GM23338 (cell line): ENCODE measurements at regions not wholly inside any gene's neighbourhood (a gene's known extent, or its start where the extent isn't known, plus 50 kb on each side); places are given as distances from the start of the nearest gene placed in this dataset.

Source experiments
- CREB1 ChIP-seq: fragments of 250-450 bp; sonication (Bioruptor Pico); IDR thresholded peaks from 2 replicates; pipeline ENCODE4 v1.5.0; 2020; ENCODE audit warnings: low read depth, mild to moderate bottlenecking, moderate library complexity
- CTCF ChIP-seq, 2 experiments: fragments of 200-600 bp in 1 of 2; sonication (generic) in 1 of 2; conservative IDR thresholded peaks; 2 replicates each; pipeline versions ENCODE4 v1.5.1 to v1.6.1; 2016 to 2017; ENCODE audit warnings: antibody characterized with exemption in 2 of 2, low read depth in 2 of 2, mild to moderate bottlenecking in 2 of 2, moderate library complexity in 1 of 2
- EZH2 ChIP-seq: fragments of 200-600 bp; sonication (generic); IDR thresholded peaks from one replicate; pipeline ENCODE4 v1.8.0; 2017; ENCODE audit warnings: antibody characterized with exemption, mild to moderate bottlenecking, low read depth; ENCODE audit not compliant: unreplicated experiment
- EZH2phosphoT487 ChIP-seq: fragments of 200-600 bp; sonication (generic); IDR thresholded peaks from one replicate; pipeline ENCODE4 v1.8.1; 2018; ENCODE audit warnings: antibody characterized with exemption; ENCODE audit not compliant: unreplicated experiment
- JUNB ChIP-seq: IDR thresholded peaks from one replicate; pipeline ENCODE4 v1.6.1; 2016; ENCODE audit warnings: antibody characterized with exemption; ENCODE audit not compliant: unreplicated experiment
- NANOG ChIP-seq: IDR thresholded peaks from 2 replicates; pipeline ENCODE4 v1.6.1; 2016; ENCODE audit warnings: antibody characterized with exemption, borderline replicate concordance
- POLR2AphosphoS5 ChIP-seq: IDR thresholded peaks from 2 replicates; pipeline ENCODE4 v1.6.1; 2016; ENCODE audit warnings: antibody characterized with exemption, low read depth
- REST ChIP-seq: IDR thresholded peaks from one replicate; pipeline ENCODE4 v1.6.1; 2018; ENCODE audit warnings: antibody characterized with exemption; ENCODE audit not compliant: unreplicated experiment
- STAT1 ChIP-seq: IDR thresholded peaks from one replicate; pipeline ENCODE4 v1.6.1; 2016; ENCODE audit warnings: antibody characterized with exemption; ENCODE audit not compliant: unreplicated experiment
- ZNF331 ChIP-seq: fragments of 250-450 bp; sonication (Bioruptor Pico); IDR thresholded peaks from 2 replicates; pipeline ENCODE4 v1.5.0; 2020; ENCODE audit warnings: low read depth, mild to moderate bottlenecking, moderate library complexity

- TF ChIP-seq CTCF (conservative IDR thresholded peaks at IDR 0.05; ENCODE audit: low read depth in 2 of 2) (no peak), POLR2AphosphoS5 (no peak), EZH2 (no peak), STAT1 (no peak), EZH2phosphoT487 (no peak), JUNB (no peak), CREB1 (CRISPR knock-in tag) (no peak), REST (no peak), NANOG (no peak), ZNF331 (CRISPR knock-in tag) (no peak)
These were observed 318.1 kb upstream of the CASK start for GRCh38 chrX:42241421-42241820.
